GM12874 (cell line): ENCODE measurements at regions not wholly inside any gene's neighbourhood (a gene's known extent, or its start where the extent isn't known, plus 50 kb on each side); places are given as distances from the start of the nearest gene placed in this dataset.

Experiments
- TF ChIP-seq, protein P1 (sequence below): IDR thresholded peaks from 2 replicates; pipeline ENCODE4 v1.5.1; 2011; ENCODE audit warnings: low read depth, mild to moderate bottlenecking, control low read depth, low read length, moderate library complexity; ENCODE audit not compliant: insufficient read depth

DNA sequence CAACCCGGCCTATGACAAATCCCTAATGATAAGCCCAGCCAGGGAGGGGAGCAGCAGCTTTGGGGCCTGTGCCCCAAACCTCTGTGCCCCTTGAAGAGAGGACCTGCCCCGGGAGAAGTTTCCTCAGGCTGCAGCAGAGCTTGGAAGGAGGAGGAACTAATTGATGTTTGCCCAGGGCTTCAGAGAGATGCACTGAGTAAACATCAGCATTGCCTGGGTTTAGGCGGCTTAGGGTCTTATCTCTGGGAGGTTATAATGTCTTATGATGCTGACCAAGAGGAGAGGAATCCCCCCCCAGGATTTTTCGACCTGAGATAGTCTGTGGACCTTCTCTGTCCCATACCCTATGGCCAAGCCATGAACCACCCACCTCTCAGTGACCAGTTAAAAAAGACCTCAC, 148.7 kb upstream of the SDK2 start:
- TF ChIP-seq, protein P1, sequence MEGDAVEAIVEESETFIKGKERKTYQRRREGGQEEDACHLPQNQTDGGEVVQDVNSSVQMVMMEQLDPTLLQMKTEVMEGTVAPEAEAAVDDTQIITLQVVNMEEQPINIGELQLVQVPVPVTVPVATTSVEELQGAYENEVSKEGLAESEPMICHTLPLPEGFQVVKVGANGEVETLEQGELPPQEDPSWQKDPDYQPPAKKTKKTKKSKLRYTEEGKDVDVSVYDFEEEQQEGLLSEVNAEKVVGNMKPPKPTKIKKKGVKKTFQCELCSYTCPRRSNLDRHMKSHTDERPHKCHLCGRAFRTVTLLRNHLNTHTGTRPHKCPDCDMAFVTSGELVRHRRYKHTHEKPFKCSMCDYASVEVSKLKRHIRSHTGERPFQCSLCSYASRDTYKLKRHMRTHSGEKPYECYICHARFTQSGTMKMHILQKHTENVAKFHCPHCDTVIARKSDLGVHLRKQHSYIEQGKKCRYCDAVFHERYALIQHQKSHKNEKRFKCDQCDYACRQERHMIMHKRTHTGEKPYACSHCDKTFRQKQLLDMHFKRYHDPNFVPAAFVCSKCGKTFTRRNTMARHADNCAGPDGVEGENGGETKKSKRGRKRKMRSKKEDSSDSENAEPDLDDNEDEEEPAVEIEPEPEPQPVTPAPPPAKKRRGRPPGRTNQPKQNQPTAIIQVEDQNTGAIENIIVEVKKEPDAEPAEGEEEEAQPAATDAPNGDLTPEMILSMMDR: no peak

- TF ChIP-seq, protein P1: no peak
These were observed 150.1 kb upstream of the SDK2 start for GRCh38 chr17:73794336-73794735.

GRCh38 chr17:73795730-73796129, 151.5 kb upstream of the SDK2 start:
- TF ChIP-seq, protein P1: no peak

GRCh38 chr17:73797594-73798110, 153.4 kb upstream of the SDK2 start:
- TF ChIP-seq, protein P1: no peak

- TF ChIP-seq, protein P1: no peak
These were observed 154.0 kb upstream of the SDK2 start for GRCh38 chr17:73798111-73798748.

DNA sequence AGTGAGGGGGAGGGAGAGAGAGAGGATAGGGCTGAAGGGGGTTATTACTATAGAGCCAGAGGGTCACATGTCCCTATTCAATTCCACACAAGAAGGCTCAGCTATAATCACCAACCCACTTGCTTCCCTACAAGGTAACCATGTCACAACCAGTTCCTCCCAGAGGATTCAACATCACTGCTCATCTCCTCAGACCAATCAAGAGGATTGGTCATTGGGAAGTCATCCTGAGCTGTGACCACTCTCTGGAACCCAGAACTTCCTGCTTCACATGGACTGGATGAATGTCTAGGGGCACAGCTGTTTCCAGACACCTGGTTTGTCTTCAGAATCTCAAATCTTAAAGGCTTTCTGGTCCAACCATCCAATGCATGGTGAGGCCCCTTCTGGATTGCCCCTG, 154.9 kb upstream of the SDK2 start:
- TF ChIP-seq, protein P1: no peak

- TF ChIP-seq, protein P1: no peak
These were observed 155.8 kb upstream of the SDK2 start for GRCh38 chr17:73799781-73800627.
